ENCODE measurements at regions not wholly inside any gene's neighbourhood (a gene's known extent, or its start where the extent isn't known, plus 50 kb on each side); places are given as distances from the start of the nearest gene placed in this dataset.

DNA sequence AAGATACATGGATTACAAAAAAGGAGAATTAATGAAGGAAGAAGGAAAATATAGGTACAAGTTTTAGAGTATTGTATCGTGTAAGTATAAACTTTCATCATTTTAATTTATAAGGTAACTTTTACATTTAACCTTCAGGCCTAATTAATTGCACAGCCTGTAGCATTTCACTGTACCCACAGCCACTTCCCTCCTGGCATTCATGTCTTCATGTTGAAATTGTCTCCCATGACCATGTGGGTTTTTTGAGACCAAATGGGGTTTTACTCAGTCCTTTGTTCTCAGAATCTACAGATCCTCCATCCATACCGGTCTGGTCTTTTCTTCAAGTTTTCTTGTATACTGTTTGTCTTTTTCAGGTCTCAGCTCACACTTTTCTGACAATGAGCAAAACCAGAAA, 194.3 kb upstream of the CLNK start:
- no peak for DNase-seq (ENCODE audit: extremely low spot score, unreplicated experiment)
- H3K27ac Mint-ChIP-seq, result no peak overlapping the region
- no peaks in the 10 kb centered on the region for H3K4me1 Mint-ChIP-seq (ENCODE audit: unreplicated experiment)
- H3K36me3 Mint-ChIP-seq, result no peaks in the 10 kb centered on the region
- H3K4me3 Mint-ChIP-seq, result no peak overlapping the region
- no peaks in the 10 kb centered on the region for H3K9me3 Mint-ChIP-seq
- no peaks in the 10 kb centered on the region for H3K27me3 Mint-ChIP-seq
- TF ChIP-seq, protein P1, sequence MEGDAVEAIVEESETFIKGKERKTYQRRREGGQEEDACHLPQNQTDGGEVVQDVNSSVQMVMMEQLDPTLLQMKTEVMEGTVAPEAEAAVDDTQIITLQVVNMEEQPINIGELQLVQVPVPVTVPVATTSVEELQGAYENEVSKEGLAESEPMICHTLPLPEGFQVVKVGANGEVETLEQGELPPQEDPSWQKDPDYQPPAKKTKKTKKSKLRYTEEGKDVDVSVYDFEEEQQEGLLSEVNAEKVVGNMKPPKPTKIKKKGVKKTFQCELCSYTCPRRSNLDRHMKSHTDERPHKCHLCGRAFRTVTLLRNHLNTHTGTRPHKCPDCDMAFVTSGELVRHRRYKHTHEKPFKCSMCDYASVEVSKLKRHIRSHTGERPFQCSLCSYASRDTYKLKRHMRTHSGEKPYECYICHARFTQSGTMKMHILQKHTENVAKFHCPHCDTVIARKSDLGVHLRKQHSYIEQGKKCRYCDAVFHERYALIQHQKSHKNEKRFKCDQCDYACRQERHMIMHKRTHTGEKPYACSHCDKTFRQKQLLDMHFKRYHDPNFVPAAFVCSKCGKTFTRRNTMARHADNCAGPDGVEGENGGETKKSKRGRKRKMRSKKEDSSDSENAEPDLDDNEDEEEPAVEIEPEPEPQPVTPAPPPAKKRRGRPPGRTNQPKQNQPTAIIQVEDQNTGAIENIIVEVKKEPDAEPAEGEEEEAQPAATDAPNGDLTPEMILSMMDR (conservative IDR thresholded peaks at IDR 0.05), result no peak

DNA sequence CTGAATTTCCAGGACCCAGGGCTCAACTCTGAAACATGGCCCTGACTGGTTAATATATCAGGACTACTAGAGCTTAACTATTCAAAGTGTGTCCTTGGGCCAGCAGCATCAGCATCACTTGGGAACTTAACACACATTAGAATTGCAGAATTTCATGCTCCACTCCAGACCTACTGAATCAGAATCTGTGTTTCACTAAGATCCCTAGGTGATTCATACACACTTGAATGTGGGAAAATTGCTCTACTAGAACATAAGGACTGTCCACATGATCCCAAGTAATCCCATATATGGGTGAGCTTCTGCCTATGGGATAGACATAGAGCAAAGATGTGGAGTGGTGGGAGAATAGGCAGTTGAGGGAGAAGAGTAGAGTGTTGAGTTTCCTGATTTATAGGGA, 192.5 kb upstream of the CLNK start:
- H3K9me3 Mint-ChIP-seq, result no peaks in the 10 kb centered on the region
- DNase-seq (ENCODE audit: extremely low spot score, unreplicated experiment), result no peak
- H3K4me1 Mint-ChIP-seq (ENCODE audit: unreplicated experiment), result no peaks in the 10 kb centered on the region
- H3K36me3 Mint-ChIP-seq, result no peaks in the 10 kb centered on the region
- H3K4me3 Mint-ChIP-seq, result no peak overlapping the region
- TF ChIP-seq, protein P1 (conservative IDR thresholded peaks at IDR 0.05), result no peak
- H3K27me3 Mint-ChIP-seq, result no peaks in the 10 kb centered on the region
- H3K27ac Mint-ChIP-seq, result no peak overlapping the region

DNA sequence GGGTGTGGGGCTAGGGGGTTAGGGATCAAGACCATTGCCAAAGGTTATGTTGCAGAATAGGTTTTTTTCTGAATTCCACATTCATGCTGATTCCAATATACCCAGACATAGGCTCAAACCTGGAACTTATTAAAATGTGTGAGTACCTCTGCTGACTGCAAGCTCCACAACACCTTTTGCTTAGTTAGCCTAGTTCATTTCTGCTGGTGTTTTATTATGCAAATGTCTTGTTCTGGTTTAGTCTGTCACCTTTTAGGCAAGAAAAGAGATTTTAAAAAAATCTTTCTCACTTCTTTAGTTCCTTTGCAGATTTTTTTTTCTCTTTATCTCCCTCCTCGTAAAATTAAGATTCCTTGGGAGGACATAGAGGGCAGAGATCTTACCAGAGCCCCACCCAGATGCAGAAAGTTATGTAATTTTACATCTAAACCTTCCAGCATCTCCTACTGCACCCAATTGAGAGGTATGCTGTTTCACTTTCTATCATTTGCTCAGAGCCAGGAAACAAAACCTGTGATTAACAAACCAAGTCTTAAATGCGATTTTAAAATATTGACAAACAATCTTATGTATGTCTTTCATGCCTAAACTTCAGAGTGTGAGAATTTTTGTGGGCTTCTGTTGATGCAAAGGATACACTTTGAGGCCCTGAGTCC, 190.7 kb upstream of the CLNK start:
- TF ChIP-seq, protein P1 (conservative IDR thresholded peaks at IDR 0.05), result no peak
- H3K27me3 Mint-ChIP-seq, result no peaks in the 10 kb centered on the region
- H3K4me1 Mint-ChIP-seq (ENCODE audit: unreplicated experiment), result no peaks in the 10 kb centered on the region
- DNase-seq (ENCODE audit: extremely low spot score, unreplicated experiment), result no peak
- no peaks in the 10 kb centered on the region for H3K36me3 Mint-ChIP-seq
- no peak overlapping the region for H3K27ac Mint-ChIP-seq
- no peaks in the 10 kb centered on the region for H3K9me3 Mint-ChIP-seq
- no peak overlapping the region for H3K4me3 Mint-ChIP-seq

DNA sequence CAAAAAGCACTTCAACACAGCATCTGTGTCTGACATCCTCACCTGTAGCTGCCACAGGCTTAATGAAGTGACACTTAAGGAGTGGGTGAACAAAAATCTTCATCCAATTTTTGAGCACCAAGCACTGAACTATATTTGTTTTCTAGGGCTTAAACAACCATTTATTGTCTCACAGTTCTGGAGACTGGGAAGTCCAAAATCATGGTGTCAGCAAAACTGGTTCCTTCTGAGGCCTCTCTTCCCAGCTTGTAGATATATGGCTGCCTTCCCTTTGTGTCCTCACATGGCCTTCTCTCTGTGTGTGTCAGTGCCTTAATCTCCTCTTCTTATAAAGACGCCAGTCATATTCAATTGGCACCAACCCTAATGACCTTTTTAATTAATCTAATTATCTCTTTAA, 189.2 kb upstream of the CLNK start:
- H3K27ac Mint-ChIP-seq, result no peak overlapping the region
- TF ChIP-seq, protein P1 (conservative IDR thresholded peaks at IDR 0.05), result no peak
- no peak overlapping the region for H3K4me3 Mint-ChIP-seq
- no peak for DNase-seq (ENCODE audit: extremely low spot score, unreplicated experiment)
- H3K9me3 Mint-ChIP-seq, result no peaks in the 10 kb centered on the region
- H3K27me3 Mint-ChIP-seq, result no peaks in the 10 kb centered on the region
- no peaks in the 10 kb centered on the region for H3K36me3 Mint-ChIP-seq
- H3K4me1 Mint-ChIP-seq (ENCODE audit: unreplicated experiment), result no peaks in the 10 kb centered on the region

DNA sequence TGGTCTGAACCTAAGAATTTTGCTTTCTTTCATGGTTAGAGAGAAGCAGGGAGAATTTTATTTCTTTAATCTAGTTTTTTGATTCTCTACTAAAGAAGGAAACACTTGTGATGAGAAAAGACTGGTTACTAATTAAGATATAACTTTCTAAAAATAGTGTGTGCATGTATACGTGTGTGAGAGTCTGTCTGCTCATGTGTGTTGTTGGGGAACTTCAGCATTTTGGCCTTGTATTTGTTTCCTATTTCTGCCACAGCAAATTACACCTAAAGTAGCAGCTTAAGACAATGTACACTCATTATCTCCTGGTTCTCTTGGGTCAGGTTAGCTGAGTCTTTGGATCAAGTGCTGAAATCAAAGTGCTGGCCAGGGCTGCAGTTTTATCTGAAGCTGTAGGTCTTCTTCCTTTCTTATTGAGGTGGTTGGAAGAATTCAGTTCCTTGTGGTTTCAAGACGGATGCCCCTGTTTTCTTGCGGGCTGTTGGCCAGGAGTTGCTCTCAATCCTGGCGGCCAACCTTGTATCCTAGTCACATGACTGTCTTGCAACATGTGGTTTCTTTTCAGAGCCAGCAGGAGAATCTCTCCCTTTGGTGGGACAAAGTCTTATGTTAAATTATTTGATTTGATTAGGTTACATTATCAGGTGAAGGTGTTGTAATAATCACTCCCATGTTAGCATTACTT, 188.4 kb upstream of the CLNK start:
- DNase-seq (ENCODE audit: extremely low spot score, unreplicated experiment), result no peak
- H3K4me1 Mint-ChIP-seq (ENCODE audit: unreplicated experiment), result no peaks in the 10 kb centered on the region
- H3K4me3 Mint-ChIP-seq, result no peak overlapping the region
- H3K27ac Mint-ChIP-seq, result no peak overlapping the region
- no peaks in the 10 kb centered on the region for H3K36me3 Mint-ChIP-seq
- no peaks in the 10 kb centered on the region for H3K9me3 Mint-ChIP-seq
- H3K27me3 Mint-ChIP-seq, result no peaks in the 10 kb centered on the region
- TF ChIP-seq, protein P1 (conservative IDR thresholded peaks at IDR 0.05), result no peak

Data from type B pancreatic cell (in vitro differentiated cells).